HepG2 (cell line): ENCODE measurements at regions not wholly inside any gene's neighbourhood (a gene's known extent, or its start where the extent isn't known, plus 50 kb on each side); places are given as distances from the start of the nearest gene placed in this dataset.

Experiments used
- ATAC-seq: fragments of 200-7000 bp; cut with Tn5 transposase; 3 replicates; pipeline ENCODE4 v1.9.1; 2020; ENCODE audit warnings: mild to moderate bottlenecking, moderate library complexity
- BruUV-seq: library from RNA; stranded (reverse); fragments of 400-500 nt; replicated peaks from 2 replicates; lab custom pipeline; 2021; lab: Mats Ljungman, UMichigan
- CTCF ChIA-PET: fragments of 300-600 bp; formaldehyde crosslinking; extraction: SDS; loops from one replicate; lab custom pipeline; 2021; ENCODE audit warnings: low total read pairs, inconsistent platforms, low intra/inter-chr PET ratio; lab: Yijun Ruan, JAX
- POLR2A ChIA-PET: fragments of 350-600 bp; sonication (Branson Sonifier 250); formaldehyde crosslinking; loops from one replicate; lab custom pipeline; 2020; ENCODE audit warnings: antibody characterized with exemption, inconsistent platforms; lab: Yijun Ruan, JAX
- DNase-seq: peaks from one replicate; pipeline ENCODE4 v3.0.0-alpha.2; 2015; ENCODE audit warnings: low spot score
- FAIRE-seq: peaks from 3 replicates; lab custom pipeline; 2011; peaks lifted over from hg19 to GRCh38; lab: Jason Lieb, UNC
- H2AFZ ChIP-seq: one replicate; pipeline ENCODE4 v1.6.1; 2011; ENCODE audit warnings: low read length, inconsistent platforms
- H3K27ac ChIP-seq: fragments of 300-600 bp; 3 replicates; pipeline ENCODE4 v1.8.0; 2011; ENCODE audit warnings: mixed run types, mild to moderate bottlenecking, mixed read lengths, low read length, inconsistent platforms; ENCODE audit not compliant: insufficient read depth; ENCODE audit errors: extremely low read length
- H3K27me3 ChIP-seq, 2 experiments: fragments of 200-600 bp in 1 of 2; 2 replicates in 1 of 2; 3 replicates in 1 of 2; pipeline versions ENCODE4 v1.6.0 to v1.8.0; 2011; ENCODE audit warnings: low read length in 2 of 2, mild to moderate bottlenecking in 2 of 2, moderate library complexity in 2 of 2, inconsistent platforms in 1 of 2; ENCODE audit not compliant: insufficient read depth in 2 of 2, control insufficient read depth in 1 of 2
- H3K36me3 ChIP-seq, 2 experiments: fragments of 200-600 bp in 1 of 2; replicated peaks in 1 of 2; 2 replicates in 1 of 2; 3 replicates in 1 of 2; pipeline versions ENCODE4 v1.5.1 to v1.8.0; 2011; ENCODE audit warnings: low read length in 2 of 2, inconsistent platforms in 1 of 2; ENCODE audit not compliant: insufficient read depth in 2 of 2, control insufficient read depth in 1 of 2
- H3K4me1 ChIP-seq: 2 replicates; pipeline ENCODE4 v1.5.1; 2012; ENCODE audit warnings: low read length, inconsistent platforms; ENCODE audit not compliant: insufficient read depth
- H3K4me2 ChIP-seq: 2 replicates; pipeline ENCODE4 v1.6.0; 2011; ENCODE audit warnings: low read depth, low read length, inconsistent platforms
- H3K4me3 ChIP-seq, 3 experiments: fragments of 200-600 bp in 1 of 3; sonication (generic), shearing (Covaris generic) in 1 of 3; replicated peaks in 1 of 3; 2 replicates each; pipeline ENCODE4 v1.5.1; 2011 to 2016; ENCODE audit warnings: low read length in 3 of 3, inconsistent platforms in 2 of 3, low read depth in 2 of 3, mild to moderate bottlenecking in 2 of 3, control low read depth in 1 of 3, mixed read lengths in 1 of 3; ENCODE audit not compliant: insufficient read depth in 1 of 3
- H3K79me2 ChIP-seq: one replicate; pipeline ENCODE4 v1.6.1; 2011; ENCODE audit warnings: low read length, inconsistent platforms; ENCODE audit not compliant: insufficient read depth
- H3K9ac ChIP-seq: 2 replicates; pipeline ENCODE4 v1.6.0; 2011; ENCODE audit warnings: mild to moderate bottlenecking, low read depth, low read length, inconsistent platforms; ENCODE audit not compliant: insufficient read depth
- H3K9me3 ChIP-seq: 2 replicates; pipeline ENCODE4 v1.5.1; 2012; ENCODE audit warnings: mild to moderate bottlenecking, low read length
- H4K20me1 ChIP-seq: 2 replicates; pipeline ENCODE4 v1.6.0; 2011; ENCODE audit warnings: inconsistent platforms, mild to moderate bottlenecking, low read length, moderate library complexity; ENCODE audit not compliant: insufficient read depth
- ARID2 ChIP-seq: sonication (generic); formaldehyde crosslinking; IDR thresholded peaks from 2 replicates; pipeline ENCODE4 v1.8.1; 2022; ENCODE audit warnings: mild to moderate bottlenecking, missing genetic modification reagents, borderline replicate concordance
- FOSL1 ChIP-seq: sonication (generic); formaldehyde crosslinking; IDR thresholded peaks from 2 replicates; pipeline ENCODE4 v1.9.0; 2021; ENCODE audit warnings: missing genetic modification reagents, borderline replicate concordance
- IRF1 ChIP-seq: sonication (generic); formaldehyde crosslinking; IDR thresholded peaks from 2 replicates; pipeline ENCODE4 v1.4.0; 2020; ENCODE audit warnings: low read depth, mild to moderate bottlenecking, missing genetic modification reagents
- MEIS1 ChIP-seq: sonication (generic); formaldehyde crosslinking; IDR thresholded peaks from 2 replicates; pipeline ENCODE4 v1.9.0; 2021; ENCODE audit warnings: mild to moderate bottlenecking, missing genetic modification reagents, moderate library complexity, borderline replicate concordance
- TBP ChIP-seq: sonication (generic); formaldehyde crosslinking; IDR thresholded peaks from 2 replicates; pipeline ENCODE4 v1.5.0; 2020; ENCODE audit warnings: missing genetic modification reagents
- TCF7L2 ChIP-seq: IDR thresholded peaks from 2 replicates; pipeline ENCODE4 v1.6.1; 2011; ENCODE audit warnings: mild to moderate bottlenecking, low read depth, low read length, moderate library complexity
- ZFY ChIP-seq: sonication (generic); formaldehyde crosslinking; IDR thresholded peaks from 2 replicates; pipeline ENCODE4 v1.4.0; 2020; ENCODE audit warnings: missing genetic modification reagents
- ZNF556 ChIP-seq: sonication (generic); formaldehyde crosslinking; IDR thresholded peaks from 2 replicates; pipeline ENCODE4 v1.4.0; 2020; ENCODE audit warnings: mild to moderate bottlenecking, missing genetic modification reagents, borderline replicate concordance
- whole genome bisulfite sequencing: methylation state at CpG from one replicate; pipeline ENCODE4 v1.1.6; 2017; ENCODE audit warnings: low lambda C conversion rate; 5-methylcytosine and 5-hydroxymethylcytosine counted together
- in situ Hi-C: cut with HindIII; loops from 2 replicates; pipeline ENCODE4 v1.10.0; 2017; ENCODE audit warnings: low pct_unique_long_range_greater_than_20kb; ENCODE audit not compliant: extremely low pct_ligation_motif_present
- intact Hi-C: fragments of 100-400 bp; cut with micrococcal nuclease; formaldehyde crosslinking; loops from one replicate; pipeline ENCODE4 v1.10.0; 2022; ENCODE audit not compliant: unreplicated experiment
- TF ChIP-seq, protein P1 (sequence below): sonication (generic); formaldehyde crosslinking; IDR thresholded peaks from 2 replicates; pipeline ENCODE4 v1.5.0; 2020; ENCODE audit warnings: mild to moderate bottlenecking, missing genetic modification reagents, moderate library complexity
- TF ChIP-seq, protein P2 (sequence below): sonication (generic); formaldehyde crosslinking; conservative IDR thresholded peaks from 2 replicates; pipeline ENCODE4 v1.8.0; 2022; ENCODE audit warnings: low read depth, missing genetic modification reagents

DNA sequence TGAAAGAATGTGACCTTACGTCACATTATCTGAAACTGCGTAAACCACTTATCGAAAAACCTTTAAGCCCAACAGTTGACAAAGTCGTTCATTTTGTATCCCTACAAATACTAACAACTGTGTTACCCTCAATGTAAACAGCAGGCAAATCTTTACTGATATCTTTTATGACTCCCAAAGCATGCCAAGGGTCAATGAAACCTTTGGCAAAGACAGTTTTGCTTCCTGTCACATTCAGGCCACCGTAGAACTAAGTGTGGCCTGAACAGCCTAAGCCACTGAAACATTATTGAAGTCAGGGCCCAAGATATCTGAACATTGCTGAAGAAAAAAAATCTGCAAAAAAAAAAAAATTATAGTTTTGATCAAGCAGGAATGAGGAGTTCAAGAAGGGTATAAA is 77.3 kb downstream of the FAM124B start:
- no peak for FAIRE-seq
- H3K4me3 ChIP-seq = no peak overlapping the region
- H3K79me2 ChIP-seq = no peaks in the 10 kb centered on the region
- no peak overlapping the region for H3K9ac ChIP-seq
- peaks cover 0 to 13% of the 10 kb centered on the region in 2 experiments; a peak in 3 of 5 replicates for H3K27me3 ChIP-seq
- H3K36me3 ChIP-seq = no peaks in the 10 kb centered on the region
- no peak overlapping the region for H3K4me2 ChIP-seq
- no TSS peak for BruUV-seq
- H3K9me3 ChIP-seq = no peaks in the 10 kb centered on the region
- no peaks in the 10 kb centered on the region for H4K20me1 ChIP-seq
- ATAC-seq = no peak
- H3K27ac ChIP-seq = no peak overlapping the region
- H2AFZ ChIP-seq = no peak overlapping the region
- intact Hi-C loops = no loop called here
- 66% methylated on average over 5 of the region's 5 CpGs for WGBS
- TF ChIP-seq ARID2 (CRISPR knock-in tag) (no peak), FOSL1 (CRISPR knock-in tag) (no peak)
- TF ChIP-seq, protein P1, sequence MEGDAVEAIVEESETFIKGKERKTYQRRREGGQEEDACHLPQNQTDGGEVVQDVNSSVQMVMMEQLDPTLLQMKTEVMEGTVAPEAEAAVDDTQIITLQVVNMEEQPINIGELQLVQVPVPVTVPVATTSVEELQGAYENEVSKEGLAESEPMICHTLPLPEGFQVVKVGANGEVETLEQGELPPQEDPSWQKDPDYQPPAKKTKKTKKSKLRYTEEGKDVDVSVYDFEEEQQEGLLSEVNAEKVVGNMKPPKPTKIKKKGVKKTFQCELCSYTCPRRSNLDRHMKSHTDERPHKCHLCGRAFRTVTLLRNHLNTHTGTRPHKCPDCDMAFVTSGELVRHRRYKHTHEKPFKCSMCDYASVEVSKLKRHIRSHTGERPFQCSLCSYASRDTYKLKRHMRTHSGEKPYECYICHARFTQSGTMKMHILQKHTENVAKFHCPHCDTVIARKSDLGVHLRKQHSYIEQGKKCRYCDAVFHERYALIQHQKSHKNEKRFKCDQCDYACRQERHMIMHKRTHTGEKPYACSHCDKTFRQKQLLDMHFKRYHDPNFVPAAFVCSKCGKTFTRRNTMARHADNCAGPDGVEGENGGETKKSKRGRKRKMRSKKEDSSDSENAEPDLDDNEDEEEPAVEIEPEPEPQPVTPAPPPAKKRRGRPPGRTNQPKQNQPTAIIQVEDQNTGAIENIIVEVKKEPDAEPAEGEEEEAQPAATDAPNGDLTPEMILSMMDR (CRISPR knock-in tag) = no peak
- TF ChIP-seq, protein P2, sequence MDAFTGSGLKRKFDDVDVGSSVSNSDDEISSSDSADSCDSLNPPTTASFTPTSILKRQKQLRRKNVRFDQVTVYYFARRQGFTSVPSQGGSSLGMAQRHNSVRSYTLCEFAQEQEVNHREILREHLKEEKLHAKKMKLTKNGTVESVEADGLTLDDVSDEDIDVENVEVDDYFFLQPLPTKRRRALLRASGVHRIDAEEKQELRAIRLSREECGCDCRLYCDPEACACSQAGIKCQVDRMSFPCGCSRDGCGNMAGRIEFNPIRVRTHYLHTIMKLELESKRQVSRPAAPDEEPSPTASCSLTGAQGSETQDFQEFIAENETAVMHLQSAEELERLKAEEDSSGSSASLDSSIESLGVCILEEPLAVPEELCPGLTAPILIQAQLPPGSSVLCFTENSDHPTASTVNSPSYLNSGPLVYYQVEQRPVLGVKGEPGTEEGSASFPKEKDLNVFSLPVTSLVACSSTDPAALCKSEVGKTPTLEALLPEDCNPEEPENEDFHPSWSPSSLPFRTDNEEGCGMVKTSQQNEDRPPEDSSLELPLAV (CRISPR knock-in tag) = no peak
- H3K4me1 ChIP-seq = no peaks in the 10 kb centered on the region
- ChIA-PET CTCF (no interaction called here), POLR2A (no interaction called here)
- in situ Hi-C loops = no loop called here
- no peak for DNase-seq

GRCh38 chr2:224320660-224321059 is 81.2 kb downstream of the FAM124B start:
- no TSS peak for BruUV-seq
- Histone ChIP-seq H3K9ac (no peak overlapping the region), H3K36me3 (no peaks in the 10 kb centered on the region), H2AFZ (no peak overlapping the region), H3K27ac (no peak overlapping the region), H3K9me3 (no peaks in the 10 kb centered on the region), H3K4me3 (no peak overlapping the region), H3K79me2 (no peaks in the 10 kb centered on the region), H3K27me3 (peaks cover 1 to 20% of the 10 kb centered on the region in 2 experiments; a peak in 3 of 5 replicates), H4K20me1 (no peaks in the 10 kb centered on the region), H3K4me1 (no peaks in the 10 kb centered on the region), H3K4me2 (no peak overlapping the region)
- FAIRE-seq (no peak), ATAC-seq (no peak), DNase-seq (no peak)
- CTCF ChIA-PET = no interaction called here
- WGBS = 17% methylated on average over 1 of the region's 1 CpG
- POLR2A ChIA-PET = no interaction called here
- intact Hi-C loops = no loop called here
- in situ Hi-C loops = no loop called here
- TF ChIP-seq MEIS1 (CRISPR knock-in tag) = no peak
- TF ChIP-seq ZFY (CRISPR knock-in tag) = no peak
- no peak for TF ChIP-seq TBP (CRISPR knock-in tag)
- no peak for TF ChIP-seq TCF7L2
- TF ChIP-seq IRF1 (CRISPR knock-in tag) = no peak
- no peak for TF ChIP-seq ZNF556
